ENCODE measurements at regions not wholly inside any gene's neighbourhood (a gene's known extent, or its start where the extent isn't known, plus 50 kb on each side); places are given as distances from the start of the nearest gene placed in this dataset.

- no peak for ATAC-seq (replicated peaks)
- Mint-ChIP-seq H3K36me3 (ENCODE audit: insufficient read depth) (no peaks in the 10 kb centered on the region), H3K27me3 (peaks cover 0 to 7% of the 10 kb centered on the region in 2 donors), H3K27ac (no peak overlapping the region), H3K4me3 (no peak overlapping the region), H3K9me3 (peaks cover 6 to 19% of the 10 kb centered on the region in 2 donors), H3K4me1 (ENCODE audit: low read depth in 2 of 2) (no peaks in the 10 kb centered on the region)
- DNase-seq, result no peak
Measured at GRCh38 chr1:55997536-55997935, 581.8 kb downstream of the PLPP3 start.

- no peaks in the 10 kb centered on the region for H3K36me3 Mint-ChIP-seq (ENCODE audit: insufficient read depth)
- no peak for ATAC-seq (replicated peaks)
- no peak for DNase-seq
- peaks cover 0 to 5% of the 10 kb centered on the region in 2 donors for H3K27me3 Mint-ChIP-seq
- H3K27ac Mint-ChIP-seq, result no peak overlapping the region
- no peaks in the 10 kb centered on the region for H3K4me1 Mint-ChIP-seq (ENCODE audit: low read depth in 2 of 2)
- peaks cover 4 to 19% of the 10 kb centered on the region in 2 donors for H3K9me3 Mint-ChIP-seq
- H3K4me3 Mint-ChIP-seq, result no peak overlapping the region
Measured at GRCh38 chr1:55993646-55994318, 585.6 kb downstream of the PLPP3 start.

GRCh38 chr1:55990007-55990406 is 589.4 kb downstream of the PLPP3 start:
- H3K9me3 Mint-ChIP-seq, result peaks cover 3 to 8% of the 10 kb centered on the region in 2 donors
- ATAC-seq (replicated peaks) (no peak), DNase-seq (no peak)
- H3K27me3 Mint-ChIP-seq, result peaks cover 0 to 10% of the 10 kb centered on the region in 2 donors
- no peaks in the 10 kb centered on the region for H3K4me1 Mint-ChIP-seq (ENCODE audit: low read depth in 2 of 2)
- H3K27ac Mint-ChIP-seq, result no peak overlapping the region
- H3K4me3 Mint-ChIP-seq, result no peak overlapping the region
- no peaks in the 10 kb centered on the region for H3K36me3 Mint-ChIP-seq (ENCODE audit: insufficient read depth)

- no peaks in the 10 kb centered on the region for H3K4me1 Mint-ChIP-seq (ENCODE audit: low read depth in 2 of 2)
- peaks cover 0 to 10% of the 10 kb centered on the region in 2 donors for H3K27me3 Mint-ChIP-seq
- no peak overlapping the region for H3K4me3 Mint-ChIP-seq
- no peak overlapping the region for H3K27ac Mint-ChIP-seq
- DNase-seq (no peak), ATAC-seq (replicated peaks) (no peak)
- no peaks in the 10 kb centered on the region for H3K9me3 Mint-ChIP-seq
- no peaks in the 10 kb centered on the region for H3K36me3 Mint-ChIP-seq (ENCODE audit: insufficient read depth)
Measured at GRCh38 chr1:55988963-55989452, 590.4 kb downstream of the PLPP3 start.

- Mint-ChIP-seq H3K9me3 (peaks cover 0 to 4% of the 10 kb centered on the region in 2 donors), H3K27me3 (peaks cover 0 to 10% of the 10 kb centered on the region in 2 donors)
- no peak for ATAC-seq (replicated peaks)
Measured at GRCh38 chr1:55987491-55988249, 591.7 kb downstream of the PLPP3 start.

GRCh38 chr1:55986003-55986402 is 593.4 kb downstream of the PLPP3 start:
- no peaks in the 10 kb centered on the region for H3K4me1 Mint-ChIP-seq (ENCODE audit: low read depth in 2 of 2)
- H3K9me3 Mint-ChIP-seq, result peaks cover 0 to 4% of the 10 kb centered on the region in 2 donors
- no peak overlapping the region for H3K4me3 Mint-ChIP-seq
- ATAC-seq (replicated peaks), result no peak
- DNase-seq, result no peak
- peaks cover 0 to 10% of the 10 kb centered on the region in 2 donors for H3K27me3 Mint-ChIP-seq
- no peak overlapping the region for H3K27ac Mint-ChIP-seq
- no peaks in the 10 kb centered on the region for H3K36me3 Mint-ChIP-seq (ENCODE audit: insufficient read depth)

More at GRCh38 chr1:55987491-55988249, 591.7 kb downstream of the PLPP3 start:
- Mint-ChIP-seq H3K4me1 (ENCODE audit: low read depth in 2 of 2) (no peaks in the 10 kb centered on the region), H3K27ac (no peak overlapping the region), H3K36me3 (ENCODE audit: insufficient read depth) (no peaks in the 10 kb centered on the region), H3K4me3 (no peak overlapping the region)
- no peak for DNase-seq

GRCh38 chr1:55981010-55981650 is 598.2 kb downstream of the PLPP3 start:
- Mint-ChIP-seq H3K4me1 (ENCODE audit: low read depth in 2 of 2) (no peaks in the 10 kb centered on the region), H3K27me3 (peaks cover 0 to 6% of the 10 kb centered on the region in 2 donors), H3K27ac (no peak overlapping the region), H3K4me3 (no peak overlapping the region), H3K9me3 (peaks cover 0 to 4% of the 10 kb centered on the region in 2 donors), H3K36me3 (ENCODE audit: insufficient read depth) (no peaks in the 10 kb centered on the region)
- no peak for DNase-seq
- no peak for ATAC-seq (replicated peaks)

- ATAC-seq (replicated peaks) (no peak), DNase-seq (no peak)
- no peaks in the 10 kb centered on the region for H3K36me3 Mint-ChIP-seq (ENCODE audit: insufficient read depth)
- H3K9me3 Mint-ChIP-seq, result peaks cover 0 to 4% of the 10 kb centered on the region in 2 donors
- no peak overlapping the region for H3K4me3 Mint-ChIP-seq
- peaks cover 0 to 6% of the 10 kb centered on the region in 2 donors for H3K27me3 Mint-ChIP-seq
- no peaks in the 10 kb centered on the region for H3K4me1 Mint-ChIP-seq (ENCODE audit: low read depth in 2 of 2)
- H3K27ac Mint-ChIP-seq, result no peak overlapping the region
Measured at GRCh38 chr1:55980582-55980981, 598.8 kb downstream of the PLPP3 start.

GRCh38 chr1:55974714-55975441 is 604.5 kb downstream of the PLPP3 start:
- H3K4me1 Mint-ChIP-seq (ENCODE audit: low read depth in 2 of 2), result no peaks in the 10 kb centered on the region
- H3K9me3 Mint-ChIP-seq, result peaks cover 2 to 7% of the 10 kb centered on the region in 2 donors
- DNase-seq, result no peak
- H3K27ac Mint-ChIP-seq, result no peak overlapping the region
- H3K36me3 Mint-ChIP-seq (ENCODE audit: insufficient read depth), result no peaks in the 10 kb centered on the region
- ATAC-seq (replicated peaks), result no peak
- no peak overlapping the region for H3K4me3 Mint-ChIP-seq
- H3K27me3 Mint-ChIP-seq, result no peaks in the 10 kb centered on the region

GRCh38 chr1:55970526-55971110 is 608.7 kb downstream of the PLPP3 start:
- no peak for DNase-seq
- no peaks in the 10 kb centered on the region for H3K36me3 Mint-ChIP-seq (ENCODE audit: insufficient read depth)

GRCh38 chr1:55969322-55969721 is 610.0 kb downstream of the PLPP3 start:
- H3K36me3 Mint-ChIP-seq (ENCODE audit: insufficient read depth), result no peaks in the 10 kb centered on the region
- peaks cover 0 to 15% of the 10 kb centered on the region in 2 donors for H3K27me3 Mint-ChIP-seq
- no peak overlapping the region for H3K4me3 Mint-ChIP-seq
- DNase-seq (no peak), ATAC-seq (replicated peaks) (no peak)
- peaks cover 6 to 7% of the 10 kb centered on the region in 2 donors for H3K9me3 Mint-ChIP-seq
- H3K4me1 Mint-ChIP-seq (ENCODE audit: low read depth in 2 of 2), result no peaks in the 10 kb centered on the region
- no peak overlapping the region for H3K27ac Mint-ChIP-seq

More at GRCh38 chr1:55970526-55971110, 608.7 kb downstream of the PLPP3 start:
- no peak overlapping the region for H3K4me3 Mint-ChIP-seq
- H3K27ac Mint-ChIP-seq, result no peak overlapping the region
- ATAC-seq (replicated peaks), result no peak
- H3K9me3 Mint-ChIP-seq, result peaks cover 6 to 7% of the 10 kb centered on the region in 2 donors
- H3K27me3 Mint-ChIP-seq, result peaks cover 0 to 7% of the 10 kb centered on the region in 2 donors
- no peaks in the 10 kb centered on the region for H3K4me1 Mint-ChIP-seq (ENCODE audit: low read depth in 2 of 2)

GRCh38 chr1:55968661-55969060 is 610.7 kb downstream of the PLPP3 start:
- no peaks in the 10 kb centered on the region for H3K4me1 Mint-ChIP-seq (ENCODE audit: low read depth in 2 of 2)
- no peak overlapping the region for H3K4me3 Mint-ChIP-seq
- DNase-seq, result no peak
- H3K27ac Mint-ChIP-seq, result no peak overlapping the region
- no peak for ATAC-seq (replicated peaks)
- H3K27me3 Mint-ChIP-seq, result peaks cover 0 to 15% of the 10 kb centered on the region in 2 donors
- H3K36me3 Mint-ChIP-seq (ENCODE audit: insufficient read depth), result no peaks in the 10 kb centered on the region
- H3K9me3 Mint-ChIP-seq, result peaks cover 6 to 7% of the 10 kb centered on the region in 2 donors

Data from effector memory CD8-positive, alpha-beta T cell (primary cell).